HEK293T (cell line): ENCODE measurements at regions not wholly inside any gene's neighbourhood (a gene's known extent, or its start where the extent isn't known, plus 50 kb on each side); places are given as distances from the start of the nearest gene placed in this dataset.

Experiments
- BHLHE40 ChIP-seq: fragments of 450-650 bp; IDR thresholded peaks from 2 replicates; pipeline ENCODE4 v1.6.1; 2016; ENCODE audit warnings: mild to moderate bottlenecking, moderate library complexity, borderline replicate concordance
- FOXM1 ChIP-seq: fragments of 450-650 bp; IDR thresholded peaks from 2 replicates; pipeline ENCODE4 v1.6.1; 2017; ENCODE audit warnings: mild to moderate bottlenecking, borderline replicate concordance
- L3MBTL2 ChIP-seq: fragments of 450-650 bp; conservative IDR thresholded peaks from 2 replicates; pipeline ENCODE4 v1.6.1; 2016; ENCODE audit warnings: mild to moderate bottlenecking
- SP1 ChIP-seq: fragments of 450-650 bp; IDR thresholded peaks from 2 replicates; pipeline ENCODE4 v1.6.1; 2017
- SUZ12 ChIP-seq: fragments of 450-650 bp; IDR thresholded peaks from 2 replicates; pipeline ENCODE4 v1.6.1; 2016; ENCODE audit warnings: mild to moderate bottlenecking
- TARDBP ChIP-seq: fragments of 450-650 bp; IDR thresholded peaks from 2 replicates; pipeline ENCODE4 v1.6.1; 2016
- ZNF384 ChIP-seq: fragments of 450-650 bp; IDR thresholded peaks from 2 replicates; pipeline ENCODE4 v1.6.1; 2016

- TF ChIP-seq BHLHE40, result no peak
- TF ChIP-seq FOXM1, result no peak
- TF ChIP-seq SUZ12, result no peak
- TF ChIP-seq SP1, result no peak
- TF ChIP-seq L3MBTL2, result no peak
- no peak for TF ChIP-seq TARDBP
- no peak for TF ChIP-seq ZNF384
These were observed 106.3 kb upstream of the CACHD1 start for GRCh38 chr1:64363616-64364015.
